CD14-positive monocyte (primary cell): ENCODE measurements at regions not wholly inside any gene's neighbourhood (a gene's known extent, or its start where the extent isn't known, plus 50 kb on each side); places are given as distances from the start of the nearest gene placed in this dataset.

Source experiments
- DNase-seq, 3 donors: peaks; one replicate each; pipeline ENCODE4 v3.0.0-alpha.2; 2011 to 2022
- H2AFZ ChIP-seq: 2 replicates; pipeline ENCODE4 v1.6.0; 2012; ENCODE audit warnings: mild to moderate bottlenecking, low read depth, low read length, inconsistent platforms; ENCODE audit not compliant: insufficient read depth, poor library complexity, severe bottlenecking
- H3K27ac ChIP-seq, 2 donors: 1 replicate in 1 of 2; 2 replicates in 1 of 2; pipeline ENCODE4 v1.5.1; 2012 to 2013; ENCODE audit warnings: low read length in 2 of 2, control low read depth in 1 of 2, inconsistent platforms in 1 of 2, low read depth in 1 of 2, mild to moderate bottlenecking in 1 of 2
- H3K27me3 ChIP-seq, 2 donors: one replicate each; pipeline versions ENCODE4 v1.6.0 to v1.6.1; 2011 to 2013; ENCODE audit warnings: low read length in 2 of 2; ENCODE audit not compliant: control insufficient read depth in 2 of 2, insufficient read depth in 2 of 2
- H3K36me3 ChIP-seq, 2 donors: replicated peaks in 1 of 2; 1 replicate in 1 of 2; 2 replicates in 1 of 2; pipeline versions ENCODE4 v1.5.1 to v1.6.1; 2012 to 2013; ENCODE audit warnings: low read length in 2 of 2, control low read depth in 1 of 2, inconsistent platforms in 1 of 2, mild to moderate bottlenecking in 1 of 2; ENCODE audit not compliant: insufficient read depth in 2 of 2, control insufficient read depth in 1 of 2
- H3K4me1 ChIP-seq, 2 donors: 1 replicate in 1 of 2; 2 replicates in 1 of 2; pipeline versions ENCODE4 v1.5.1 to v1.6.1; 2012 to 2013; ENCODE audit warnings: low read length in 2 of 2, control low read depth in 1 of 2, inconsistent platforms in 1 of 2, mild to moderate bottlenecking in 1 of 2, moderate library complexity in 1 of 2; ENCODE audit not compliant: insufficient read depth in 2 of 2, control insufficient read depth in 1 of 2
- H3K4me2 ChIP-seq: replicated peaks from 2 replicates; pipeline ENCODE3; 2012; ENCODE audit warnings: low read length, moderate library complexity, mild to moderate bottlenecking; ENCODE audit not compliant: poor library complexity, severe bottlenecking; ENCODE audit errors: extremely low read depth
- H3K4me3 ChIP-seq, 3 experiments: fragments of 200-600 bp in 1 of 3; sonication (generic) in 1 of 3; replicated peaks in 1 of 3; 1 replicate in 2 of 3; 2 replicates in 1 of 3; pipeline ENCODE4 v1.5.1; 2011 to 2013; ENCODE audit warnings: low read length in 3 of 3, mild to moderate bottlenecking in 3 of 3, control low read depth in 2 of 3, low read depth in 2 of 3, inconsistent platforms in 1 of 3, moderate library complexity in 1 of 3
- H3K79me2 ChIP-seq: 2 replicates; pipeline ENCODE4 v1.6.0; 2012; ENCODE audit warnings: mild to moderate bottlenecking, control low read depth, inconsistent platforms, low read length, moderate library complexity; ENCODE audit not compliant: insufficient read depth
- H3K9ac ChIP-seq: 2 replicates; pipeline ENCODE4 v1.6.0; 2017; ENCODE audit warnings: low read length, mild to moderate bottlenecking; ENCODE audit not compliant: insufficient read depth, poor library complexity, severe bottlenecking
- H3K9me3 ChIP-seq, 2 donors: replicated peaks in 1 of 2; 1 replicate in 1 of 2; 2 replicates in 1 of 2; pipeline versions ENCODE4 v1.5.1 to v1.6.1; 2012 to 2013; ENCODE audit warnings: low read length in 2 of 2, control low read depth in 1 of 2; ENCODE audit not compliant: control insufficient read depth in 1 of 2, insufficient read depth in 1 of 2
- H4K20me1 ChIP-seq: 2 replicates; pipeline ENCODE4 v1.6.0; 2012; ENCODE audit warnings: mild to moderate bottlenecking, low read length, control low read depth, moderate library complexity; ENCODE audit not compliant: insufficient read depth
- H3K27ac Mint-ChIP-seq, 7 donors: one replicate each; pipeline ENCODE4 v1.8.0; 2020; ENCODE audit warnings: mild to moderate bottlenecking in 7 of 7, mixed read lengths in 7 of 7, moderate library complexity in 6 of 7, inconsistent platforms in 2 of 7
- H3K27me3 Mint-ChIP-seq, 3 donors: one replicate each; pipeline ENCODE4 v1.8.0; 2021 to 2022; ENCODE audit warnings: low read depth in 3 of 3, mild to moderate bottlenecking in 3 of 3, mixed read lengths in 3 of 3, moderate library complexity in 3 of 3, inconsistent platforms in 1 of 3
- H3K36me3 Mint-ChIP-seq, 2 donors: one replicate each; pipeline ENCODE4 v1.8.0; 2020; ENCODE audit warnings: mixed read lengths in 2 of 2, inconsistent platforms in 1 of 2, mild to moderate bottlenecking in 1 of 2
- H3K4me1 Mint-ChIP-seq: one replicate; pipeline ENCODE4 v1.8.0; 2020; ENCODE audit warnings: mild to moderate bottlenecking, mixed read lengths
- H3K4me3 Mint-ChIP-seq, 2 donors: one replicate each; pipeline ENCODE4 v1.8.0; 2020; ENCODE audit warnings: mild to moderate bottlenecking in 2 of 2, mixed read lengths in 2 of 2, moderate library complexity in 1 of 2
- H3K9me3 Mint-ChIP-seq, 7 donors: one replicate each; pipeline ENCODE4 v1.8.0; 2020 to 2022; ENCODE audit warnings: mixed read lengths in 7 of 7, mild to moderate bottlenecking in 6 of 7, moderate library complexity in 6 of 7, inconsistent platforms in 2 of 7
- CTCF ChIP-seq: fragments of 200-600 bp; IDR thresholded peaks from one replicate; pipeline ENCODE4 v1.8.0; 2022; ENCODE audit warnings: antibody characterized with exemption, mild to moderate bottlenecking
- WGBS: methylation state at CpG from one replicate; pipeline ENCODE4 v1.1.5; 2013; ENCODE audit warnings: missing lambda C conversion rate; ENCODE audit not compliant: insufficient coverage; 5-methylcytosine and 5-hydroxymethylcytosine counted together
- intact Hi-C, 2 donors: fragments of 100-400 bp; cut with micrococcal nuclease; formaldehyde crosslinking; loops; one replicate each; pipeline versions ENCODE4 v1.15.0 to v1.15.1; 2023

DNA sequence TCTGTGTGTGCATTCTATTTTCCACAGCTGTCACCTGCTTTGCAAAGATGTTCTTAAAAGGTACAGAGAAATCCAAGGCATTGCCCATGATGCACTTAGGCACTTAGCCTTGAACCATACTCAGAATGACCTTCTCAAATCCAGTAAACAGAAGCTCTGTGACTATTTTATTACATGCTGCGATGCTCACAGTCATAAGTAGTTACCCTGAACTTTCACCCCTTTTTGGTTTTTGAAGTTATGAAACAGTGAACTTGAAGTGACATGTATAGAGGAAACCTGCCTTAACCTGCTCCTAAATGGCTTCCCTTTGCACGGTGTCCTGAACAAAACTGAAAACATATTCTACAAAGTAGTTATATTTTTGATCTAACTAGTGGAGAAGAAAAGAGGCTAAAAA lies 100.4 kb downstream of the SLC10A2 start:
- peaks cover 0 to 2% (median 0%) of the 10 kb centered on the region in 3 donors for H3K27me3 Mint-ChIP-seq
- no peak overlapping the region for H3K4me3 ChIP-seq
- no peaks in the 10 kb centered on the region for H3K4me1 ChIP-seq
- H3K27ac ChIP-seq, result no peak overlapping the region
- no peak for DNase-seq
- TF ChIP-seq CTCF, result no peak
- H3K9ac ChIP-seq, result no peak overlapping the region
- no peaks in the 10 kb centered on the region for H3K36me3 Mint-ChIP-seq
- H3K27ac Mint-ChIP-seq, result no peak overlapping the region
- H3K36me3 ChIP-seq, result no peaks in the 10 kb centered on the region
- H3K79me2 ChIP-seq, result no peaks in the 10 kb centered on the region
- H3K27me3 ChIP-seq, result no peaks in the 10 kb centered on the region
- H2AFZ ChIP-seq, result no peak overlapping the region
- peaks cover 0 to 9% (median 2%) of the 10 kb centered on the region in 7 donors for H3K9me3 Mint-ChIP-seq
- H4K20me1 ChIP-seq, result no peaks in the 10 kb centered on the region
- no CpG with 5 or more reads among the region's 2 CpGs for WGBS
- intact Hi-C loops, result no loop called here
- no peak overlapping the region for H3K4me2 ChIP-seq
- H3K9me3 ChIP-seq, result no peaks in the 10 kb centered on the region
- H3K4me3 Mint-ChIP-seq, result no peak overlapping the region
- no peaks in the 10 kb centered on the region for H3K4me1 Mint-ChIP-seq

- H3K27ac Mint-ChIP-seq, result no peak overlapping the region
- no peak overlapping the region for H3K4me3 ChIP-seq
- H3K9ac ChIP-seq, result no peak overlapping the region
- no peaks in the 10 kb centered on the region for H3K79me2 ChIP-seq
- no CpG with 5 or more reads among the region's 2 CpGs for WGBS
- no peaks in the 10 kb centered on the region for H4K20me1 ChIP-seq
- no peaks in the 10 kb centered on the region for H3K4me1 Mint-ChIP-seq
- peaks cover 0 to 9% (median 1%) of the 10 kb centered on the region in 7 donors for H3K9me3 Mint-ChIP-seq
- H3K9me3 ChIP-seq, result no peaks in the 10 kb centered on the region
- H3K27me3 Mint-ChIP-seq, result peaks cover 0 to 2% (median 2%) of the 10 kb centered on the region in 3 donors
- no peak for TF ChIP-seq CTCF
- H3K4me3 Mint-ChIP-seq, result no peak overlapping the region
- intact Hi-C loops, result no loop called here
- no peaks in the 10 kb centered on the region for H3K27me3 ChIP-seq
- H3K36me3 ChIP-seq, result no peaks in the 10 kb centered on the region
- no peak overlapping the region for H3K4me2 ChIP-seq
- H3K36me3 Mint-ChIP-seq, result no peaks in the 10 kb centered on the region
- DNase-seq, result no peak
- no peak overlapping the region for H2AFZ ChIP-seq
- no peaks in the 10 kb centered on the region for H3K4me1 ChIP-seq
- no peak overlapping the region for H3K27ac ChIP-seq
These were observed 103.8 kb downstream of the SLC10A2 start for GRCh38 chr13:102962430-102962829.
